IPS DF 4.7 (cell line): ENCODE measurements at regions not wholly inside any gene's neighbourhood (a gene's known extent, or its start where the extent isn't known, plus 50 kb on each side); places are given as distances from the start of the nearest gene placed in this dataset.

Source experiments
- DNase-seq: peaks from one replicate; pipeline ENCODE4 v3.0.0-alpha.2; 2013; ENCODE audit warnings: low spot score; ENCODE audit errors: extremely low read depth

DNA sequence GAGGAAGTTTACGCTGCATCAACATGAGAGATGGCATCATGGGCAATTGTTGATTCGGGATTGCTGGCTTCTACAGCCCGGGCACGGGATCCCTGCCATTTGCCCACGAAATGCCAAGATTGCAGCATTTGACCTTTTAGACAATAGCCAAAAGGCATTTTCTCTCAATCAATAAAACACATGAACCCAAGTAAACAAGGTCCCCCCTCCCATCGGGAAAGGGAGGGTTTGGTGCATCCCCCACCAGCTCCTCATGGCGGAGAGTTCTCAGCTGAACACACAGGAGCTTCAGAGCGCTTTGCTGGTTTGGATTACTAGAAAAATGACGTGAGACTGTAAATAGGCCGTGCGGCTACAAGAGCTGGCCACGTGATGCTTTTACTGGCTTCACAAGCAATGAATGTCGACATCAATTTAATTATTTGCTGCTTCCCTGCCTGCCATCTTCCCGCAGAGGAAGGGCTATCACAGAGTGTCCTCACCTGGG, 147.6 kb downstream of the C16orf95 start:
- no peak for DNase-seq

DNA sequence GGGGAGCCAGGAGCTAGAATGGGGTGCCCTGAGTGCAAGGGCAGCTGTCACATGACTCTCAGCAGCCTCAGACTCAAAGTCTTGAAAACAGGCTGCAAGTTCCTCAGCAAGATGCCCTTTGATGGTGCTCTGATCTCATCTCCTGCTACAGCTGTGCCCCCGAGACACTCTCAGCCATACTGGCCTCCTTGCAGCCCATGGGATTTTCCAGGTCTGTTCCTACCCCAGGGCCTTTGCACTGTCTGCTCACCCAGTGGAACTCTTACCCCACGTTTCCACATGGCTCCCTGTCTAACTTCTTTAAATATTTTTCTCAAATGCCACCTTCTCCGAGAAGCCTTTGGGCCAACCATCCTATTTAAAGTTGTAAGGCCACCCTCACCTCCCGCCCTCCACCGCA, 146.9 kb downstream of the C16orf95 start:
- no peak for DNase-seq

DNA sequence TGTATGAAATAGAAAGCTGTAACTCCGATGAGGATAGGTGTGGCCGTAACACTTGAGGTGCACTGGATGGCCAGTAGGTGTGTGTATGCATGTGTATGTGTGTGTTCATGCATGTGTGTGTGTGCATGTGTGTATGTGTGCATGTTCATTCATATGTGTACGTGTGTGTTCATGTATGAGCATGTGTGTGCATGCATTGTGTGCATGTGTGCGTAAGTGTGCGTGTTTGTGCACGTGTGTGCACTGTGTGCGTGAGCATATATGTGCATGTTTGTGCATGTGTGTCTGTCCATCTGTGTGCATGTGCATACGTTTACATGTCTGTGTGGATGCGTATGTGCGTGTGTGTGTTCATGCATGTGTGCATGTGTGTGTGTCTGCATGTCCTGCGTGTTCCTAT, 145.5 kb downstream of the C16orf95 start:
- DNase-seq, result no peak

DNA sequence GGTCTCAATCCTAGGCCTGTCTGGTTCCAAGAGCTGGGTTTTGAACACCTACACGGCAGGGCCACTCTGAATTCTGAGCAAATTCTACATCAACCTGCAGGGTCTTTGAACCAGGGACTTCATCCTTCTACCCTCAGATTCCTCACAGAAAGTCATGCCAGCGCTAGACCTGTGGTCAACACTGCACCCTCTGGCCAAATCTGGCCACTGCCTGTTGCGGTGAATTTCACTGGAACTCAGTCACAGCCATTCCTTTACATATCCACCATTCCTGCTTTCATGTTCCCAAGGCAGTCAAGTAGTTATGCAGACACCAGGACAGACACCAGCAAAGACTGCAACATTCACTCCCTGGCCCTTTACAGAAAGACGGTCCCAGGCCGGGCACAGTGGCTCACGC, 144.6 kb downstream of the C16orf95 start:
- DNase-seq, result no peak

DNA sequence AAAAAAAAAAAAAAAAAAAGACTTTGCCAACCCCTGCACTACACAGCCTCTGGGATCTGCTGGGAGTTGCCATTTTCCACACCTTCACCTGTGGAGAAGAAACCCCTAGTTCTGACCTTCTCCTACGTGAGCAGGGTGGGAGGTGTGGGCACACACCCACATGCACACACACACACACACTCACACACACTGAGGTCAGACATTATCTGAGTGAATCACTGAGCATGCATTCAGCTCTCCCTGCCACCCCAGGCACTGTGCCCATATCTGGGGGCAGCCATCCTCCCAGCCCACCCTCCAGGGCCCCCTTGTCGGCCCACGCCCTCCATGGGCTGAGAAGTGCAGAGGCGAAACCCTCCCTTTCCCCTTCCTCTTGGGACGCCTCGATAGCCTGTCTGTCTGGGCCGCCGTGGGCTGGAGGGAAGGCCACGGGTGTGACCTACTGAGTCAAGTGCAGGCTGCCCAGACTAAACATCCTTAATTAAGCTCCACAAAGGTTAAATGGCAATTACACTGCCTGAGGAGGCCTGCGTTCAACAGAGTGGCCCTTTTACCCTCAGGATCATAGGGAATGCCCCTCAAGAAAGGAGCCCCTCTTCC, 143.8 kb downstream of the C16orf95 start:
- DNase-seq, result no peak

DNA sequence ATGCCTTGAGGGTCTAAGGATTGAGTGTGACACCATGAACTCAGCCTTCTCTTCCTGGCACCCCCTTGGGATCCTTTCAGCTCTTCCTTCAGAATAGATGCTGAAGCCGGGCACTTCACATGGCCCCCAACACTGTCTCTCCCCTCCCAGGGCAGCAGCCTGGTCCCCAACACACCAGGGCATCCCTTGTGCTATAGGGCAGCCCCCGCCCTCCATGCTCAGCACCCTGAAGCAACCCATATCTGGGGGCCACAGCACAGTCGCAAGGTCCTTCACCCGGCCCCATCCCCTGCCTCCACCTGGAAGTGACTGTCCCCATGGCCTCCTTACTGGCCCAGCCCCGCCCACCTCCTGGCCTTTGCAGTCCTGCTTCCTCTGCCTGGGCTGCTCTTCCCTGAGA, 143.1 kb downstream of the C16orf95 start:
- DNase-seq, result no peak

DNA sequence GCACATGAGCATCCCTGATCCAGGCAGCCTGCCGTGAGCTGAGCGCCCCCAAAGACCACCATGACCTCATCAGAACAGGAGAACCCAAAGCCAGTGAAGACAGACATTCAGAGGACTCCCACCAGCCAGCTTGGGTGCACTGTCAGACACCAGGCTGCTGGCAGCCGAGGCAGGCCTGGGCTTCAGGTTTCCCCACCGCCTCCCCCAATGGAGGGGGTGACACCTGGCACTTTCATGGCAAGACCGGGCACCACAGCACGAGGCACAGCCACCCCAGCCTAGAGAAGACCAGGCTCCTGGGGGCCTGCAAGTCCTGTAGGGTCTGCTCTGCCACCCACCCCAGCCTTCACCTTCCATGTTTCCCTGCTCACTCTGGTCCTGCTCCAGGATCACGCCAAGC, 140.5 kb downstream of the C16orf95 start:
- DNase-seq, result no peak

DNA sequence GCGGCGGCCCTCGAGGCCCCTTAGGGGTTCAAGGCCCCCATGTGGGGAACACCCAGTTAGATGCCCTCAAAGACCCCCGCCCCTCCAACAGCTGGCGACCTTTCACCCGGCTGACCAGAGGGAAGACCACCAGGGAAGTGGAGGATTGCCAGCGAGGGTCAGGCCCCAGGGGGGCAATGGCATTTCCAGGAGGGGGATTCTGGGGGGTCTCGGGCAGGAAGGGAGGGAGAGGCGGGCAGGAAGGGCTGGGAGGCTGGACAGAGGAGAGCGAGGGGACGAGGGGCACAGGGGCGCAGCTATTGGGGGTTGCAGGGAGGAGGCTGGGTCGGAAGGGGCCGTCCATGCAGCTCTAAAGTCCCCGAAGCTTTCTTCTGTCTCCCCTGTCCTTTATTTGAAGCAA, 139.5 kb downstream of the C16orf95 start:
- DNase-seq, result no peak

DNA sequence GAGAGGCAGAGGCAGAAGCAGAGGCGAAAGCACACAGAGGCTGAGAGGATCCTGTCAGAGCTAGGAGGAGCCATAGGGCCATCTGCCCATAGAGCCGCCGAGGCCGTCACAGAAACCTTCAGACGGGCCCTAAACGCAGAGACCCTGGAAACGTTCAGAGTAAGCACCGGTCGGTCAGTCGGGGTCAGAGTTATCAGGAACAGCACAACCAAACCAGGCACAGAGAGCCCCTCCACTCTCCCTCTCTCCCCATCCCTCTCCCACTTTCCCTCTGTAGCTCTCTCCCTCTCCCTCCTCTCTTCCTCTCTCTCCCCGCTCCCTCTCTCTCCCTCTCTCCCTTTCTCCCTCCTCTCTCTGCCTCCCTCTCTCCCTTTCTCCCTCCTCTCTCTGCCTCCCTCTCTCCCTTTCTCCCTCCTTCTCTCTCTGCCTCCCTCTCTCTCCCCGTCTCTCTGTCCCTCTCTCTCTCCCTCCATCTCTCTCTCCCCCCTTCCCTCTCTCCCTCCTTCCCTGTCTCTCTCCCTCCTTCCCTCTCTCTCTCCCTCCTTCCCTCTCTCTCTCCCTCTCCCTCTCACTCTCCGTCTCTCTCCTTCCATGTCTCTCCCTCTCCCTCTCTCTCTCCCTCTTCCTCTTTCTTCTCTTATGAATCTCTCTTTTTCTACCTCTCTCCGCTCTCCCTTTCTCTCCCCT, 138.9 kb downstream of the C16orf95 start:
- DNase-seq, result no peak

DNA sequence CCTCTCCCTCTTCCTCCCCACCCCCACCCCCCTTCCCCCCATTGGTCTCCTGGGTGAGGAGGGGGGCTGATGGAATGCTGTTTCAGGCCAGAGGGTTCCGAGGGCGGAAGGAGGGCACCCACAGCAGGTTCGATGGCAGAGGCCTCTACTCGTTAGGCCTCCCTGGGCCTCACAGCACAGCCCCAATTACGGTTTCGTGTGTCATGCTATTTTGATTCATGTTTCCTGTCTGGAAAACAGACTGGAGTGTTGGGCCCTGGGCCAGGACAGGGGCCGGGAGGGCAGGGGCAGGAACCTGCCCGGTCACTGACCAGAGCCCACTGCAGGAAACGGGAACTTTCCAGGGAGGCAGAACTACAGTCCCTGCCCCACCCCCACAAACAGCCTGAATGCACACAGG, 138.2 kb downstream of the C16orf95 start:
- DNase-seq, result no peak

DNA sequence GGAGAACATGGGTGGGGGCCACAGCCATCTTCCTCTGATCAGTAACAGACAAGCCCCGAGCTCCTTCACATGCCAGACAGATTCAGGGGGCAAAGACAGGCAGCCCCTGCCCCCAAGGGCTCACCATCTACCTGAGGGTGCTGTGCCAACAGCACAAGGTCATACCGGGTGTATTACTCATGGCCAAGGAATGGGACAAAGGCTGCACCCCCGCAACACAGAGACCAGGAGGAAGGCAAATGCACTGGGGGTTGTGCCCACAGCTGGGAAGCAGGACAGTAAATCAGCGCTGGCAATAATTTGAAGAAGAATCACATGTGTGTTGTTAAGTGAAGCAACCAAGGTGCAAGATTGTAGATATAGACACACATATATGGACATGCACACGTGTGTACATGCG, 137.1 kb downstream of the C16orf95 start:
- DNase-seq, result no peak

DNA sequence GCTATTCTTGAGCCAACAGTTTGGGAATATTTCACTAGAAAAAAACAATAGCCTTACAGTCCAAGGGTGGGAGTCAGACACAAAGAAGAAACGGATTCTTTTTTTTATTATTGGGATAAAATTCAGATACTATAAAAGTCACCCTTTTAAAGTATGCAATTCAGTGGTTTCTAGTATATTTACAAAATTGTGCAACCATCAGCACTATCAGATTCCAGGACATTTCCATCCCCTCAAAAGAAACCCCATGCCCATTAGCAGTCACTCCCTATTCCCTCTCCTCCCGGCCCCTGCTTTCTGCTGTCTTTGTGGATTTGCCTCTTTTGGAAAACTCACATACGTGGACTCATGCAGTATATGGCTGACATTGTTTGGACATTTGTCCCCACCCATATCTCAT, 134.4 kb downstream of the C16orf95 start:
- no peak for DNase-seq

DNA sequence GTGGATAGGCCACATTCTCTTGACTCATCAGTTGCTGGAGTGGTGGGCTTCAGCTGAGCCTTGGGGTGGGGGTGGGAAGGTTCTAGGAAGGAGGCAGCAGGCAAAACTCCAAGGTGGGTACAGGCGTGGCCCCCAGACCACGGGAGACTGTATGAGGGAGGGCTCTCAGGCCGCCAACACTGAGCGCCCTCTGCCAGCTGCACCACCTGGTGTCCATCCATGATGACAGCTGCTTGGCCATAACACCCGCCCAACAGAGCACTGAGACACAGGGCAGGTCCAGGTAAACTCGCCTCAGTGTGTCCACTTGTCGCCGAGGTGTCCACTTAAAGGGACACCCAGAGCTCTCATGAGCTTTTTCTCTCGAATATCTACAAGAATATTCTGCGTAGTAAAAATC, 133.5 kb downstream of the C16orf95 start:
- DNase-seq, result no peak

DNA sequence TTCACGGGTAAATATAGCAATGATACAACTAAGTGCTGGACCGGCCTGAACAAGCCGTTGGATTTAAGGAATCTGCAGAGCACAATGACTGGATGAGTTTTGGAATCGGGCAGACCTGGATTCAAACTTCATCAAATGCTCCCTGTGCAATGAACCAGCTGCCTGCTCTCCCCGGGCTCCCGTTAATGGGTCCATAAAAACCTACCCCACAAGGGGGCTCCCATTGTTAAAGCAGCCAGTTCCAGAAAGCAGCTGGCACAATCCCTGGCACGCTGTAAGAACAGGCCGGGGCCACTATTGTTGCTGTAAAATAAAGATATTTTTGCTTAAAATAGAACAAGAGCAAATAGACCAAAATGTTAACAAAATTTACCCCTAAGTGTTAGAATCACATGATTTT, 131.9 kb downstream of the C16orf95 start:
- DNase-seq, result no peak

DNA sequence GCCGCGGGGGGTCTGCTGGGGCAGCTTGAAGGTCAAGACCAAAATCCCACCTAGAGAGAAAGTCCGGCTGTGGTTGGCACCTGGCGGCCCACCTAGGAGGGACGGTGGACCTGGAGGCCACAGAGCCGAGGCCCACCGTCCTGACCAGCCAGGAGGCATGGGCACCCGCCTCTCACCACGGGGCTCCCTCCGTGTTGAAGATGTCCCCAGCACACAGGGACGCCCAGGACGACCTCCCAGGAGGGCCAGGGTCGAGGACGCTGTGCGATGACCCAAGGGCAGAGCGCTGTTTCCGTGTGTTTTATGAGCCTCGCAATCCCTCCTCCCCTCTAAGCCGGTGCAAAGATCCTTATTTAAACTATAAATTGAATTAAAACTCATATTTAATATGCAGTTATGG, 131.2 kb downstream of the C16orf95 start:
- no peak for DNase-seq

DNA sequence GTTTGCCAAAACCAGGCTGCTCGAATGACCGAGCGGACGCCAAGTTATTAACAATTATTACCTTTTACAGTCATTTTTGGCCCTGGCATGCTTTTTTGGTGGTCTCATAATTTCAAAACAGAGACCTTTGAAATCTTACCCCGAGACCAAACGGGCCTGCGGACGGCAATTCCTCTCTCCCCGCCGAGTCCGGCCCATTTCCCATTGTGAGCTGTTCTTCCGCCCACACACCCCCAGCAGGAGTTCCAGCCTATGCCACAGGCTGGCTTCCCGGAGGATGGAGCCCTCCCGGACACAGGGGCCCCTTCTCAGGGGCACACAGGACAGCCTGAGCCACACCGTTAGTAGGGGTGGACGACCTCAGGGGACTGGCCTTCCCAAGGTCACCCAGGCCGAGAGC, 130.7 kb downstream of the C16orf95 start:
- DNase-seq, result no peak

DNA sequence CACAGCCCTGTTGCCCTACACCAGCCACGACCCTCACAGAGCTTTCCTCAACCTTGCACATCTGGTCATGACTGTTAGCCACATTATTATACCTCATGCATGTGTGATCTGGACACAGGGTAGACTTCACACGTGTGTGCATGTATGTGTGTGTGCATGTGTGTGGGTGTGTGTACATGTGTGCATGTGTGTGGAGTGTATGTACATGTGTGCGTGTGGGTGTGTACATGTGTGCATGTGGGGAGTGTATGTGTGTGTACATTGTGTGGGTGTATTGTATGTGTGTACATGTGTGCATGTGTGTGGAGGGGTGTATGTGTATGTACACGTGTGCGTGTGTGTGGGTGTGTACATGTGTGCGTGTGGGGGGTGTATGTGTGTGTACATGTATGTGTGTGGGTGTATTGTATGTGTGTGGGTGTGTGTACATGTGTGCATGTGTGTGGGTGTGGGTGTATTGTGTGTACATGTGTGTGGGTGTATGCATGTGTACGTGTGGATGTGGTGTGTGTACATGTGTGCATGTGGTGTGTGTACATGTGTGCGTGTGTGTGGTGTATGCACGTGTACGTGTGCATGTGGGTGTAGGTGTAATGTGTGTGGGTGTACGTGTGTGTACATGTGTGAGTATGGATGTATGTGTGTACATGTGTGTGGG, 130.2 kb downstream of the C16orf95 start:
- no peak for DNase-seq

DNA sequence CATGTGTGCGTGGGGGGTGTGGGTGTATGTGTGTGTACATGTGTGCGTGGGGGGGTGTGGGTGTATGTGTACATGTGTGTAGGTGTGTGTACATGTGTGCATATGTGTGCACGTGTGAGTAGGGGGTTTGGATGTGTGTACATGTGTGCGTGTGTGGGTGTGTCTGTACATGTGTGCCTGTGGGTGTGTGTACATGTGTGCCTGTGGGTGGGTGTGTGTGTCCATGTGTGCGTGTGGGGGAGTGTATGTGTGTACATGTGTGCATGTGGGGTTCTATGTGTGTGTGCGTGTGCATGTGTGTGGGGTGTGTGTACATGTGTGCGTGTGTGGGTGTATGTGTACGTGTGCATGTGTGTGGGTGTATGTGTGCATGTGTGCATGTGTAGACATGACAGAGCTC, 129.1 kb downstream of the C16orf95 start:
- no peak for DNase-seq

DNA sequence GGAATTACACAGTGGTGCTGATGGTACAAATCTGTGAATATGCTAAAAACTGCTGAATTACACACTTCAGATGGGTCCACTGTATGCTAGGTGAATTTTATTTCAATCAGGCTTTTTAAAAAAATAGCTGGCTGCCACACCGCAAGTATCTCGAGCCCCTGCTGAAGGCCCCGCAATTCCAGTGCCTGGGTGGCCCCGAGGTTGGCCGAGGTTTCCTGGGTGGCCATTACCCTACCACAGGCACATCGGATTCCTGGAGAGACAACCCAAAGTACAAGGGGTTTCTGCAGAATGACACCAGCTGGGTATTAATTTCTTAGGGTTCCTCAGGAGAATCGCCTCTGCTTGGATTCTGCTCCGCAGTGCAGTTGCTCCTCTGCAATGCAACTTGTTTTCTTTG, 127.8 kb downstream of the C16orf95 start:
- DNase-seq, result no peak

DNA sequence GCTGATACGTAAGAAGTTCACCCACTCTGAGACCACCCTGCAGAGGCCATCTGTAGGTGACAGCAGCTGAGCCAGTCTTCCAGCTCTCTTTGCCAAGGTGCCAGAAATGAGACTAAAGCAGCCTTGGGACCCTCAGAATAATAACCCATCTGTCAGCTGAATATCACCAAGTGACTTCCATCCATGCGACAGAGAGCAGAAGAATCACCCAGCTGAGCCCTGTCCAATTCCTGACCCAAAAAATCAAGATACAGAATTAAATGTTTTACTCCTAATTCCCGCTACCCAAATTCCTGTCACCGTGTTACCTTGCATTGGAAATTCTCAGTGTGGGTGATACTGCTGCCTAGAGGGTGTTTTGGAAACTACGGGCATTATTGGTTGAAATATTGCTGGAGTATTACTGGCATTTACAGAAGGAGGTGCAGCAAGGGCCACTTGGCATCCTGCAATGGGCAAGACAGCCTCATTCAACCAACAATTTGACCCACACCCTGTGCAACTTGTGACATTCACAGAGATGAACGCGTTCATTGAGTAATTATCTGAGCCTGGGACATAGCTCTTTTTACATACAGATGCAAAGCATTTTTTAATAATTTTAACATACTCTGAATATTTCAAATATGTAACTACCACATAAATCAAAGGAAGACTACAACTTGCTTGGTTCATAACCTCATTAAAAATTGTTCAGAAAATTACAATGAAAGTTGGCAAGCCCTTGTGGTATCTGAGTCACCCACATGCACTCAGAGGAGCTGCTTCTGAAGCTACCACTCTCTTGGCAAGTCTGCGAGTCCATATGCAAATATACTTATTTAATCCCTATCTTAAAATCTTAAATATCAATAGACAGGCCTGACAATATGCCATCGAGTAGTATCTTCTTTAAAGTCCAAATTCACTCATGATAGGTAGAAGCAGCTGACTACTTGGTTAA, 126.6 kb downstream of the C16orf95 start:
- DNase-seq, result no peak

DNA sequence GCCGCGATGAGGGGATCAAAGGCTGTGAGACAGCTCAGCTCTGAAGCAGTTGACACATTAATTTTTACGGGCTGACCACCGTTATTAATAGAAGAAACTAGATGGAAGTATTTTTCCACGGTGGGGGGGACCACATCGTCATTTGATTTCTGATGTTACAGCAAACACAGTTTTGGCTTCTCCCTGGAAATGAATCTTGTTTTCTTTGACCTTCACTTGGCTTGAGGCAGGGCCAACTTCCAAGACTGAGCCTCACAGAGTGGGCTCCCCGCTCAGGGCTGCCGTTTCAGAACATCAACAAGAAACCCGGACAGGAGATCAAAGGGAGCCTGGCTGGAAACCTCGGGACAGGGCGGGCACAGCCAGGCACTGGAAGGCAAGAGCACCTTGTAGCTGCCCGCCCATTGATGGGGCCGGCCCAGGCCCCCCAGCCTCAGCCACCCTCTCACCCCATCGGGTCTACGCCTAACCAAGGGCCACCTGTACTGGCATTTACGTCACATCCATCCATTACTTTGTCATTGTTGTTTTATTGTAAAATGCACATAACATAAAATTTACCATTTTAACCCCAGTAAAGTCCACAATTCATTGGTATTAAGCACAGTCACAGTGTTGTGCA, 124.6 kb downstream of the C16orf95 start:
- DNase-seq, result no peak
